HepG2 (cell line): ENCODE measurements at regions not wholly inside any gene's neighbourhood (a gene's known extent, or its start where the extent isn't known, plus 50 kb on each side); places are given as distances from the start of the nearest gene placed in this dataset.

Source experiments
- ATAC-seq: fragments of 200-7000 bp; cut with Tn5 transposase; 3 replicates; pipeline ENCODE4 v1.9.1; 2020; ENCODE audit warnings: mild to moderate bottlenecking, moderate library complexity
- BruUV-seq: library from RNA; stranded (reverse); fragments of 400-500 nt; replicated peaks from 2 replicates; lab custom pipeline; 2021; lab: Mats Ljungman, UMichigan
- CTCF ChIA-PET: fragments of 300-600 bp; formaldehyde crosslinking; extraction: SDS; loops from one replicate; lab custom pipeline; 2021; ENCODE audit warnings: low total read pairs, inconsistent platforms, low intra/inter-chr PET ratio; lab: Yijun Ruan, JAX
- POLR2A ChIA-PET: fragments of 350-600 bp; sonication (Branson Sonifier 250); formaldehyde crosslinking; loops from one replicate; lab custom pipeline; 2020; ENCODE audit warnings: antibody characterized with exemption, inconsistent platforms; lab: Yijun Ruan, JAX
- DNase-seq: peaks from one replicate; pipeline ENCODE4 v3.0.0-alpha.2; 2015; ENCODE audit warnings: low spot score
- FAIRE-seq: peaks from 3 replicates; lab custom pipeline; 2011; peaks lifted over from hg19 to GRCh38; lab: Jason Lieb, UNC
- H2AFZ ChIP-seq: one replicate; pipeline ENCODE4 v1.6.1; 2011; ENCODE audit warnings: low read length, inconsistent platforms
- H3K27ac ChIP-seq: fragments of 300-600 bp; 3 replicates; pipeline ENCODE4 v1.8.0; 2011; ENCODE audit warnings: mixed run types, mild to moderate bottlenecking, mixed read lengths, low read length, inconsistent platforms; ENCODE audit not compliant: insufficient read depth; ENCODE audit errors: extremely low read length
- H3K27me3 ChIP-seq, 2 experiments: fragments of 200-600 bp in 1 of 2; 2 replicates in 1 of 2; 3 replicates in 1 of 2; pipeline versions ENCODE4 v1.6.0 to v1.8.0; 2011; ENCODE audit warnings: low read length in 2 of 2, mild to moderate bottlenecking in 2 of 2, moderate library complexity in 2 of 2, inconsistent platforms in 1 of 2; ENCODE audit not compliant: insufficient read depth in 2 of 2, control insufficient read depth in 1 of 2
- H3K36me3 ChIP-seq, 2 experiments: fragments of 200-600 bp in 1 of 2; replicated peaks in 1 of 2; 2 replicates in 1 of 2; 3 replicates in 1 of 2; pipeline versions ENCODE4 v1.5.1 to v1.8.0; 2011; ENCODE audit warnings: low read length in 2 of 2, inconsistent platforms in 1 of 2; ENCODE audit not compliant: insufficient read depth in 2 of 2, control insufficient read depth in 1 of 2
- H3K4me1 ChIP-seq: 2 replicates; pipeline ENCODE4 v1.5.1; 2012; ENCODE audit warnings: low read length, inconsistent platforms; ENCODE audit not compliant: insufficient read depth
- H3K4me2 ChIP-seq: 2 replicates; pipeline ENCODE4 v1.6.0; 2011; ENCODE audit warnings: low read depth, low read length, inconsistent platforms
- H3K4me3 ChIP-seq, 3 experiments: fragments of 200-600 bp in 1 of 3; sonication (generic), shearing (Covaris generic) in 1 of 3; replicated peaks in 1 of 3; 2 replicates each; pipeline ENCODE4 v1.5.1; 2011 to 2016; ENCODE audit warnings: low read length in 3 of 3, inconsistent platforms in 2 of 3, low read depth in 2 of 3, mild to moderate bottlenecking in 2 of 3, control low read depth in 1 of 3, mixed read lengths in 1 of 3; ENCODE audit not compliant: insufficient read depth in 1 of 3
- H3K79me2 ChIP-seq: one replicate; pipeline ENCODE4 v1.6.1; 2011; ENCODE audit warnings: low read length, inconsistent platforms; ENCODE audit not compliant: insufficient read depth
- H3K9ac ChIP-seq: 2 replicates; pipeline ENCODE4 v1.6.0; 2011; ENCODE audit warnings: mild to moderate bottlenecking, low read depth, low read length, inconsistent platforms; ENCODE audit not compliant: insufficient read depth
- H3K9me3 ChIP-seq: 2 replicates; pipeline ENCODE4 v1.5.1; 2012; ENCODE audit warnings: mild to moderate bottlenecking, low read length
- H4K20me1 ChIP-seq: 2 replicates; pipeline ENCODE4 v1.6.0; 2011; ENCODE audit warnings: inconsistent platforms, mild to moderate bottlenecking, low read length, moderate library complexity; ENCODE audit not compliant: insufficient read depth
- ELF4 ChIP-seq: sonication (generic); formaldehyde crosslinking; IDR thresholded peaks from 2 replicates; pipeline ENCODE4 v1.5.0; 2020; ENCODE audit warnings: missing genetic modification reagents, mild to moderate bottlenecking, moderate library complexity, borderline replicate concordance
- HES4 ChIP-seq: sonication (generic); formaldehyde crosslinking; IDR thresholded peaks from 2 replicates; pipeline ENCODE4 v1.9.0; 2021; ENCODE audit warnings: mild to moderate bottlenecking, missing genetic modification reagents, borderline replicate concordance
- MAFK ChIP-seq, 2 experiments: IDR thresholded peaks in 1 of 2; conservative IDR thresholded peaks in 1 of 2; 2 replicates each; pipeline ENCODE4 v1.6.1; 2011; ENCODE audit warnings: improper control_type of control experiment in 2 of 2, low read length in 2 of 2
- MBNL3 ChIP-seq: fragments of 250-450 bp; sonication (Bioruptor Pico); conservative IDR thresholded peaks from 2 replicates; pipeline ENCODE4 v1.8.0; 2022; ENCODE audit warnings: mild to moderate bottlenecking, inconsistent platforms
- NFE2L1 ChIP-seq: sonication (generic); formaldehyde crosslinking; IDR thresholded peaks from 2 replicates; pipeline ENCODE4 v1.4.0; 2020; ENCODE audit warnings: missing genetic modification reagents, mild to moderate bottlenecking, borderline replicate concordance
- PLSCR1 ChIP-seq: sonication (generic); formaldehyde crosslinking; IDR thresholded peaks from 2 replicates; pipeline ENCODE4 v1.5.0; 2020; ENCODE audit warnings: missing genetic modification reagents, mild to moderate bottlenecking, borderline replicate concordance
- ZFAT ChIP-seq: sonication (generic); formaldehyde crosslinking; conservative IDR thresholded peaks from 2 replicates; pipeline ENCODE4 v1.8.1; 2023; ENCODE audit warnings: missing genetic modification reagents, inconsistent platforms
- ZMYM4 ChIP-seq: sonication (generic); formaldehyde crosslinking; IDR thresholded peaks from 2 replicates; pipeline ENCODE4 v1.8.1; 2023; ENCODE audit warnings: mild to moderate bottlenecking, missing genetic modification reagents
- ZNF253 ChIP-seq: sonication (generic); formaldehyde crosslinking; IDR thresholded peaks from 2 replicates; pipeline ENCODE4 v1.8.0; 2022; ENCODE audit warnings: mild to moderate bottlenecking, missing genetic modification reagents, borderline replicate concordance
- ZNF414 ChIP-seq: sonication (generic); formaldehyde crosslinking; IDR thresholded peaks from 2 replicates; pipeline ENCODE4 v1.5.0; 2020; ENCODE audit warnings: missing genetic modification reagents
- ZNF468 ChIP-seq: sonication (generic); formaldehyde crosslinking; IDR thresholded peaks from 2 replicates; pipeline ENCODE4 v1.8.0; 2022; ENCODE audit warnings: mild to moderate bottlenecking, moderate library complexity, missing genetic modification reagents
- ZNF550 ChIP-seq: sonication (generic); formaldehyde crosslinking; IDR thresholded peaks from 2 replicates; pipeline ENCODE4 v1.4.0; 2020; ENCODE audit warnings: mild to moderate bottlenecking, missing genetic modification reagents, borderline replicate concordance
- ZNF646 ChIP-seq: sonication (generic); formaldehyde crosslinking; IDR thresholded peaks from 2 replicates; pipeline ENCODE4 v1.9.0; 2021; ENCODE audit warnings: mild to moderate bottlenecking, missing genetic modification reagents
- ZNF672 ChIP-seq: sonication (generic); formaldehyde crosslinking; IDR thresholded peaks from 2 replicates; pipeline ENCODE4 v1.8.1; 2022; ENCODE audit warnings: missing genetic modification reagents
- ZNF790 ChIP-seq: sonication (generic); formaldehyde crosslinking; IDR thresholded peaks from 2 replicates; pipeline ENCODE4 v1.8.0; 2022; ENCODE audit warnings: missing genetic modification reagents, mild to moderate bottlenecking, borderline replicate concordance
- ZSCAN29 ChIP-seq: sonication (generic); formaldehyde crosslinking; conservative IDR thresholded peaks from 2 replicates; pipeline ENCODE4 v1.4.0; 2020; ENCODE audit warnings: mild to moderate bottlenecking, missing genetic modification reagents
- ZZZ3 ChIP-seq: sonication (generic); formaldehyde crosslinking; IDR thresholded peaks from 2 replicates; pipeline ENCODE4 v1.4.0; 2020; ENCODE audit warnings: missing genetic modification reagents, mild to moderate bottlenecking, borderline replicate concordance
- WGBS: methylation state at CpG from one replicate; pipeline ENCODE4 v1.1.6; 2017; ENCODE audit warnings: low lambda C conversion rate; 5-methylcytosine and 5-hydroxymethylcytosine counted together
- in situ Hi-C: cut with HindIII; loops from 2 replicates; pipeline ENCODE4 v1.10.0; 2017; ENCODE audit warnings: low pct_unique_long_range_greater_than_20kb; ENCODE audit not compliant: extremely low pct_ligation_motif_present
- intact Hi-C: fragments of 100-400 bp; cut with micrococcal nuclease; formaldehyde crosslinking; loops from one replicate; pipeline ENCODE4 v1.10.0; 2022; ENCODE audit not compliant: unreplicated experiment

- in situ Hi-C loops = no loop called here
- no peak for DNase-seq
- no peak for ATAC-seq
These were observed 282.8 kb downstream of the SNX10 start for GRCh38 chr7:26574476-26574875.

More at GRCh38 chr7:26574476-26574875, 282.8 kb downstream of the SNX10 start:
- no peak overlapping the region for H3K9ac ChIP-seq
- H3K4me3 ChIP-seq = no peak overlapping the region
- no peak overlapping the region for H3K27ac ChIP-seq
- H4K20me1 ChIP-seq = no peaks in the 10 kb centered on the region
- TF ChIP-seq ZSCAN29 (CRISPR knock-in tag) (no peak), ZZZ3 (no peak), ELF4 (CRISPR knock-in tag) (no peak), HES4 (CRISPR knock-in tag) (no peak), PLSCR1 (CRISPR knock-in tag) (no peak), NFE2L1 (CRISPR knock-in tag) (no peak), ZNF790 (CRISPR knock-in tag) (no peak), ZNF414 (CRISPR knock-in tag) (no peak), ZNF550 (CRISPR knock-in tag) (no peak), ZNF646 (CRISPR knock-in tag) (no peak), ZNF253 (CRISPR knock-in tag) (no peak), MAFK (conservative IDR thresholded peaks at IDR 0.05 in 1 of 2, IDR thresholded peaks at IDR 0.05 in 1 of 2; ENCODE audit: low read length in 2 of 2) (no peak), ZNF672 (no peak), ZFAT (CRISPR knock-in tag) (no peak), MBNL3 (no peak), ZMYM4 (no peak), ZNF468 (no peak)
- TF ChIP-seq, all 625 proteins: peak for 0
- CTCF ChIA-PET = no interaction called here
- Histone ChIP-seq H3K36me3 (no peaks in the 10 kb centered on the region), H3K4me2 (no peak overlapping the region), H2AFZ (no peak overlapping the region), H3K27me3 (peaks cover 0 to 9% of the 10 kb centered on the region in 2 experiments; a peak in 3 of 5 replicates), H3K79me2 (no peaks in the 10 kb centered on the region), H3K9me3 (no peaks in the 10 kb centered on the region), H3K4me1 (no peaks in the 10 kb centered on the region)
- WGBS = 56% methylated on average over 6 of the region's 6 CpGs
- POLR2A ChIA-PET = no interaction called here
- FAIRE-seq = no peak
- BruUV-seq = no TSS peak
- intact Hi-C loops = loop anchor here (5.0 kb wide), 1 partner anchor 1227 kb away; no protein-coding TSS in a partner anchor
